ENCODE measurements at regions not wholly inside any gene's neighbourhood (a gene's known extent, or its start where the extent isn't known, plus 50 kb on each side); places are given as distances from the start of the nearest gene placed in this dataset.
"Not testable (repeated sequence)": the region's sequence is repeated elsewhere in the genome, so short reads cannot be mapped to it uniquely, and the experiment has no call there.

DNA sequence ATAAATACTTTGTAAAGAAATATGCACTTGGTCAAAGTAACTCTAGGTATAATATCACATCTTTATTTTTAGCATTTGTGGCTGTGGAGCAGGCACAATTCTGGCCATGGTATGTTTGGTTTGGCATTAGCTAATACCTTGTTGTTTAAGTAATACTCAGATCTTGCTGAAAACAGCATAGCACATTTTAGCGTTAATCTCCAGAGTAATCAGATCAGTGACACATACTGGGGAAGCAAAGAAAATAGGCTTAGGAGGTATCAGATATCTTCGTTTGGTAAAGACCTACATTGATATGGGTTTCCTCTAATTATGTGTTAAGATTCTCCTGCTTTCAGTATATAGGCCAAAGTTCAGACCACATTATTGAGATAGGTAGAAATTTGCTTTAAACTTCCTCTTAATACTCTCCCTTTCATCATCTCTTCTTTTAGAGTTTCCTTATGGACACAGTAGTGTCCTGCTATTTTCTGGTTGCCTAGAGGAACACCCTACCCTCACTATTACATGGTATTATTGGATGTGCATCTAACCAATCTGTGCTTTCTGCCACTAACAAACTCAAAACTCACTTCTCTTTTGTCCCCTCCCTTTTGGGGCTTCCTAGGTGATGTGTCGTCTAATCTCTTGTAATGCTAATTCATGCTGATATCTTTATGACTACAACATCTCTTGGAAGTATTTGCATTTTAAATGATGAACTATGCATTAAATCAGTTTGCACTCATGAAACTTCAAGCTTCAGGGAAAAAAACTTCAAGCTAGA is 437.3 kb upstream of the ADAMTSL1 start:
- no peak for DNase-seq

DNA sequence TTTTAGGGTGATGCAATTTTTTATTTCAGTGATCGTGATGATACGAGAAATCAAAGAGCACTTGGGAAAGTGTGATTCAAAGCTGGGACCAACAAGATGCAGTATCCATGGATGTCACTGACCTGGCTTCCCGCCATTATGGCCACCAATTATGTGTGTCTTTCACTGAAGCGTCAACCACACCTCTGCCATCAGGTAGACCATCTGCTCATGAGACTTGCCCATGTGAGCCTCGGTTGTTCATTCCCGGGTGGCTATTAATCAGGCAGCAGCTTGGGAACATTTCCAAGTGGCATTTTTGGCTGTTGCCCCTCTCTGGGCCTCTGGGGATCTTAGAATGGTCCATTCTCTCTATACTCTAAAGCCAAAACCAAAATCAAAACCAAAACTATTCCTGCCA is 436.0 kb upstream of the ADAMTSL1 start:
- no peak for DNase-seq

DNA sequence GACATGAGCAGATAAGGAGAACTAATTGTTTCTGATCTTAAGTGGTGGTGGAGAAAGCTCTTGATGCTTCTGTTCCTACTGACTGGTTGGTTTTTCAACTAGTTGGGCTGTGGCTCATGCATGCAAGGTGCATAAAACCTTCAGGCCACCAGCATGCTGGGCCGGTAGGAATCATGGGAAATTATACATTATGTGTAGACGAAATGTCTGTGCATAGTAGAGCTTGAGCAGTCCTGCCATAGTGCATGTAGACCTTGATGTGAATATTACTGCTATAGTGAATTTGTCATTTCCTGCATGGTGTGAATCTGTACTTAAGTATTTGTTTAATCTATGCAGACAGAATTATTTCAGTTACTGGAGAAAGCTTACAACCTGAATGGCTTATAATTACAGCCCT is 433.6 kb upstream of the ADAMTSL1 start:
- no peak for DNase-seq

DNA sequence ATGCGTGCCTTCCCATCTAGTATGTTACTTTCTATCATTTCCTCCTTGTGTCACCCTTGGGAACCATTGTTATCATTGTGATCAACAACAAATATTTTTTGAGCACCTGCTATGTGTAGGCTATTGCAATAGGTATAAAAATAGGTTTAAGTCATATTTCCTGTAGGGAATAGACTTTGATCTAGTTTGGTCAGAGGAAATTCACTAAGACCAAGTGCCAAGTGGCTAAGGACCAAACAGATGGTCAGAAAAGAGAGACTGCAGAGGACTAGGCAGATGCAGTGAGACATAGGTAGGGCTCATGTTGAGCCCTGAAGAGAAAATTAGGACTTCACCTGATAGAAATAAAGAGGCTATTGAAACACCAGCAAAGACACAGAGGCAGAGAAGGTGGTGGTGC is 430.0 kb upstream of the ADAMTSL1 start:
- no peak for DNase-seq

DNA sequence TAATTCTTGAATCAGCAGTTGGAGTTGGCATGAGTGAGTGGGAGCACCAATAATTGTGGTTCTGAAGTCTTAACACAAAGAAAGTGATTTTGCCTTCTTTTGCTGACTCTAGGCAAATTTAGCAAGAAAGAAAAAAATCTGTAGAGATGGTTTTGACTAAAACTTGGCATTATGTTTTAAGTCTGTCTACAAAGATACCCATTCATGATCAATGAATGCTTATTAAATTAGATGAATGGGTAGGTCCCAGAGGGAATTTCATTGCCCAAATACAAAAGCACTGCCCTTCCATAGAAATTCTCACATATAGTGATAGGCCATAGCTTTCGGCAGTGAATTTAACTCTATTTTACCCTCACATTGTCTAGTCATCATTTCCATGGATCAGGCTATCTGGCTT is 428.6 kb upstream of the ADAMTSL1 start:
- no peak for DNase-seq

DNA sequence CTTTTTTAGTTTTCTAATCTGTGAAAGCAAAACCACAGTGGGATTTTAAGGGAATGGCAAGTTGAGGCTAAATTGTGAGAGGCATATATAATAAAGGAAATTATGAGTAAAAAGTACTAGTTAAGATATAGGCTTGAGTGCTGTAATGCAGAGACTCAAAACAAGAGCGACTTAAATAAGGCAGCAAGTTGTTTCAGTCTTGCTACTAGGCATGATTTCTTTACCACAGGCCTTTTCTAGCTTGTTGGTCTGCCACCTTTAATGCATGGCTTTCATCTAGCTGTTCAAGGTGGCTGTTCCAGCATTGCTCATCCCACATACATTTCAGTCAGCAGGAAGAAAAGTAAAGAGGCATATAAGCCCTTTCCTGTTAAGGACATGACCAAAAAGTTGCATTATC is 427.9 kb upstream of the ADAMTSL1 start:
- DNase-seq, result no peak

DNA sequence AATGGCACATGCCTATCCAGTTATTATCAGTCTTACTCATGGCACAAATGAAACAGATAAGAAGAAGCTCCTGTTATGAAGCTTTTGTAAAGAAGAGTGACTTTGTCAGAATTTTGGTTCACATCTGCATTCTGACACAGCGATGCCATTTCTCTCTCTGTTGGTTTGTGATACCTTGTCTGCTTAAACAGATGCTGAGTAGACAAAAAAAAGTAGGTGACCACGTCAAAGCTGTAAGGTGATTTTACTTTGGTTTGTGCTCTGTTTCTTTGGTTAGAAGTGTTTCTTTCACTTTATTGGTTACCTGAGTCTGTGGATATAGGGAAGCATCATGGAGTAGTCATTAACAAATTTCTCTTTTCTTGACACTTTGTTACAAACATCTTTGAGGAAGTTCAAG is 422.3 kb upstream of the ADAMTSL1 start:
- no peak for DNase-seq

DNA sequence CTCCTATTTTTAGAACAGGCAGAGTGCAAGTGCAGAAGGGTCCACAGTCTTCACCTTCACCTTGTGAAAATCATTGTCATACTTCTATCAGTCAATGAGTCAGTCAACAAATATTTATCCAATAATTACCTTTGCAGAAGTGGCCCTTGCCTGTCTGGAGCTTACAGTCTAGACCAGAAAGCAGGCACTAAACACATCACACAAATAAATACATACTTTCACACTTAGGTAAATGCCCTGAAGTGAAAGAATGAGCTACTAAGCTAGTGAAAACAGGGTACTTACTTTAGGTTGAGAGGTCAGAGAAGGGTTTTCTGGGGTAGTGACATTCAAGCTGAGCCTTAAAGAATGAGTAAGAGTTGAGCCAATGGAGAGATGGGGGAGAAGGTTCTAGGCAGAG is 421.9 kb upstream of the ADAMTSL1 start:
- no peak for DNase-seq

DNA sequence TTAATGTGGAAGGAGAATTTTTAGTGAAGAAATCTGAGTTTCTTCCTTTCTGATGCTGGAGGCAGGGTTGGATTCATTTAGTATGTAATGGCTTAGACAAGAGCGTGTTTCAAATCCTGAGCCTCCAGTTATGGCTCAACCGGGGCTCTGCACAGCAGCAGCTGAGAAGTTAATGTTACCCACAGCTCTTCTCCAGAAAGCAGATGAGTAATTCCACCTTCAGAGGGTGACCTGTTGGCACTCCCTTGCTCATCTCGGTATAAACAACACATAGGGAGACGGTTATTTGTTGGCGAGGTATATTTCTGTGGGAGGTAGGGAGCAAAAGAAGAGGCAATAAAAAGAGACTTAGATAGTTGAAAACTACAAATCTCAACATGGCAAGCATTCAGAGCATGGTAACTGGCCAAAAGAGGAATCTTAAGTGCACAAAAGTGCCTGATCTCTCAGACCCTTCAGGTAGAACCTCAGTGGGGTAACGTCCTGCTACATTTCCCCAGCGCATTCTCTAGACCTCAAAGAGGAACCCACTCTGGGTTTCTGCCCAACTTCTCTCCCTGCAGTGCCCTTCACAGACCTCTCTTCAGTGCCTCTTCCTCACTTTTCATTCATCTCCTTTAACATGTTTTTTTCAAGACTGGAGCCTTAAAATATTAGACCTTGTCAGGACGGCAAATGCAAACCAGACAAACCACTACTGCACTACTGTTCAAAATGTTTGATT is 417.5 kb upstream of the ADAMTSL1 start:
- DNase-seq, result no peak

DNA sequence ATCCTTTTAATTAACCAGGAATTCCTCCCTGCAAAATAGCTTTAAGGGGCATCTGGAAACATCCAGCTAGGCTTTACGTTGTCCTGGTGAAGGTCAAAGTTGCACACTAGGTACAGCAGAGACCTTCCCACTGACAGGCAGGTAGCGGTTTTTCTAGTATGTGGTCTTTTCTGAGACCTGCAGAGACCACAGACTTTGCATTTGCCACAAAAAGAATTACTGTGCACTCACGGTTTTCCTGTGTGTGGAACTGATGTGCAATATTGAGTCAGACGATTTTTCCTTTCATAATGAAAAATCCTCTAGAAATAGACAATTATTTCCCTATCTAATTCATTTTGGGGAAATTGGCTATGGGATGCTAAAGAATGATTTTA is 417.0 kb upstream of the ADAMTSL1 start:
- no peak for DNase-seq

DNA sequence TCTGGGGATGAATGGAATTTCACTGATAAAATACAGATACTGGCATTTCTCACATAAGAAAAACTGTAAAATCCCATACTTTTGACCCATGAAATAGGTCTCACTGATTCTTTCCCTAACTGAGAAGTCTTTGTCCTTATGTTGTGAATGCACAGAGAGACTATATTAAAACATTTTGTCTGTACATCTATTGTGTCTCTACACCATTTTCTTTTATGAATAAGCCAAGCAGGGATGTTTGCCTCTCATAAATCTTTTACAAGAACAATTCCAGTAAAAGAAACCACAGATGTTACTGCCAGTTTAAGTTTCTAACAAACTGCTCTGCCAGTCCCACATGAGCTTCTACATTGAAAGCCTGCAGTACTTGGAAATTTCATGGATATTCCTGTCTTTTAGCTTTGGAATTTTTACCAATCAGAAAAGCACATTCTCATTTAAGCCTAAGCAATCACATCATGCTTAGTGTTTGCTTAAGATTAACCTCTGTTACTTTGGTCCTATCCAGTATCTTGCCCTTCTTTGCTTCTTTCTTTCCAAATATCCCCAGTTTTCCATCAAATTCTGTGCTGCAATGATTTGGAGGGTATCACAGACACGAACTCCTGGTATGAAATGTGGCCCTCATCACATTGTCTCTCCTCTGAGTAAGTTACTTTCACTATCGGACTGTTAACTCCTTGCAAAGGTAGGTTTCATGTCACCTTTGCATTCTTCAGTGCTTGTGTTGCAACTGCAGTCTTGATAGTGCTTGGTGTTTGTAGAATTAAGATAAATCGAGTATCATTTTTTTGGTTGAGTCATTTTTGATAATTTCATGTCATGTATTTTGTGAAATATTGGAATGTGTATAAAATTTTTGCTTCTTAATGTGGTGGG is 415.1 kb upstream of the ADAMTSL1 start:
- DNase-seq, result no peak

DNA sequence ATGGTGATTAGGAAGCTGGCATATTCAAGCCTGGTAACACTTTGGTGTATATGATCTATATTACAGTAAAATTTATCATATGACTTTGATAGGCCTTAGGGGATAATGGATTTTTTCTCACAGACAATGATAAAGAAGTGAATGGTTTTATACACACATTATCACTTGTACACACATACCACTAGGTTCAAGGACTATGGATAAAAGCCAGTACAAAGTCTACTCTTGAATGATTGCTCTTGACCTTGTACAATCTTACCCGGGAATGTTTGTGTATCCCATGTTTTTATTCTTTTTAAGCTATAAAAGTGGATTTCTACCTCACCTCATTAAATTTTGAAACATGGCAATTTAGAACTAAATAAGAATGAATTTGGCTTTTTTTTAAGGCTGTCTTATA is 414.5 kb upstream of the ADAMTSL1 start:
- no peak for DNase-seq

DNA sequence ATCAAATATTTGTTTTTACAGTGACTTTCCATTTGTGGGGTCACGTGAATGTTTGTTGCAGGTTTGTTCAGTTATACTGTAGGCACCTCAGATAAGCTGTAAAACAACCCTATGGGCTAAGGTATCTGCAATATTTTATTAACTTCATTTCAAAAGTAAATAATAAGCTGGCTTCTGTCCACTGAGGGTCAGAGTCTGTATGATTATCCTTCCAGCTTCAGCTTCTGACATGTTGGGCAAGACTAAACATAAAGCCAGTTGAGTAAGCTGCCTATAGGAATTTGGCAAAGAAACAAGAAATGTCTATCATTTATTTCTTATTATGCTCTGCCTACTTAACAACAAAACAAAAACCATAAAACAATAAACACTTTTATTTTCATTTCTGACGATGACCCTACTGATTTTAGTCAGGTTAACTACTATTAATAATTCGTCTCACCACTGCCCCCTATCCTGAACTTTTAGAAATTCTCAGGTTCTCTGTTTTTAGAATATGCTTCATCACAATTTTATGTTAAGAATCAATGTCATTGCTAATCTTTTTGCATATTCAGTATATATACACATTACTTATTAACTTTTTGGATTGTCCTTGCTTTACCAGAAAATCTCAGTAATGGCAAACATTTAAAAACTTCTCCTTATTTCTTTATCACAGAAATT is 413.6 kb upstream of the ADAMTSL1 start:
- DNase-seq, result no peak

DNA sequence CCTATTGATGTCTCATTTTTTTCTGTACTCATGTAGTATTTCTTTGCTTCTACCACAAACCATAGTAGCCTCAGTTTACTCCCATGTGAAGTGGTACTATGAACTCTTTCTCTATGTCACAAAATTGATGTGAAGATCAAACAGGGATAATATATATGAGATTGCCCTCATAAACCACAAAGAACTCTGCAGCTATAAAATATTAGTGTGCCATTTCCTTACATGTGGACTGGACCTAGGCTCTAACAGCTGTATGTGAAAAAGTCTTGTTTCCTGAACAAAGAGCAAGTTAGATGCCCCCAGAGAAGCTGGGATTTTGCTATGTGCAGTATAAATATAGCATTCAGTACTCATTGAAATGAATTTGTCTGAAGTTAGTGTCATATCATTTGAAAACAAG is 412.6 kb upstream of the ADAMTSL1 start:
- DNase-seq, result no peak

DNA sequence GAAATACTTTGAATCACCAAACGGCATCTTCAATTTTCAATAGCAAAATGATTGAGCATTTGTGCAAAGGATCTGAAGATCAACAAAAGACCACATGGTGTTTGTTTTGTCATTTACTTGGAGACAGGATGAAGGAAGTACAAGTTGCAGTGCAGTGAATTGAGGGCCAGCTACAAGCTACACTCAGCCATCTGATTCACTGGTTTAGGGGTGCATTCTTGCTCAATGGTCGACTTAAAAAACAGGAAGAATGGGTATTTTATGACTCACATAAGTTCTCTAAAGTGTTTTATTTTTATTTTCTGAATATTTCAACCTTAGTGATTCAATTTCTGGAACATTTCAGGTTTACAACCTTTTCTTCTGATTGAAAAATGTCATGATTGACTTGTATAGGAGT is 412.1 kb upstream of the ADAMTSL1 start:
- DNase-seq, result no peak

DNA sequence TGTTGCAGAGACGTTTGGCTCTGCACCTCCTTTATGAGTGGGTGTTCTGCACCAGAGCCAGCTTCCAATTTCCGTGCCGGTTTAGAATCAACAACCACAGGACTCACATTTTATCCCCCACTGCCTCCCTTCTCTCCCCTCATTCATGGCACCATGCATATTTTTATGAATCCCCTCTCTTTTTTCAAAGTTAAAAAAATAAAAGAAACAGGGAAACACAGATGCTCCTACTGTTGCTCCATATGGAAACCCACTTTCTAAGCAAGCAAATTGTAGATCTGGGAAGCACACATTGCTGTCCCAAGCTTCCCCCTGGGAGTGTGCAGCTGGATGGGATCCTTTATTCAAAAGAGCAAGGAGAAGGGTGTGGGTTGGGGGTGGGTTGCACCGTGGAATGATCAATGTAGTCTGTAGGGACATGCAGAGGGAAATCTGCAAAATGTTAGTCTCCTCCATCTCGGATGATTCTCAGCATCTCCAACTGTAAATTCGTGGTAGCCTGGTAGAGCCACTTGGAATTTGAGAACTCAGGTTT is 410.0 kb upstream of the ADAMTSL1 start:
- no peak for DNase-seq

DNA sequence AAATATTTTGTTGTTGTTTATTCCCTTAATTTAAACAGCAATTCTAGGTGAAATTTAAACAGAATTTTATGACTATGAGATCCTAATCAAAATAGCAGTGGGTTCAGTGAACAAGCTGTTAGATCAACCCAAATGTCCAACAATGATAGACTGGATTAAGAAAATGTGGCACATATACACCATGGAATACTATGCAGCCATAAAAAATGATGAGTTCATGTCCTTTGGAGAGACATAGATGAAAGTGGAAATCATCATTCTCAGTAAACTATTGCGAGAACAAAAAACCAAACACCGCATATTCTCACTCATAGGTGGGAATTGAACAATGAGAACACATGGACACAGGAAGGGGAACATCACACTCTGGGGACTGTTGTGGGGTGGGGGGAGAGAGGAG is 407.3 kb upstream of the ADAMTSL1 start:
- DNase-seq, result not testable (repeated sequence)

DNA sequence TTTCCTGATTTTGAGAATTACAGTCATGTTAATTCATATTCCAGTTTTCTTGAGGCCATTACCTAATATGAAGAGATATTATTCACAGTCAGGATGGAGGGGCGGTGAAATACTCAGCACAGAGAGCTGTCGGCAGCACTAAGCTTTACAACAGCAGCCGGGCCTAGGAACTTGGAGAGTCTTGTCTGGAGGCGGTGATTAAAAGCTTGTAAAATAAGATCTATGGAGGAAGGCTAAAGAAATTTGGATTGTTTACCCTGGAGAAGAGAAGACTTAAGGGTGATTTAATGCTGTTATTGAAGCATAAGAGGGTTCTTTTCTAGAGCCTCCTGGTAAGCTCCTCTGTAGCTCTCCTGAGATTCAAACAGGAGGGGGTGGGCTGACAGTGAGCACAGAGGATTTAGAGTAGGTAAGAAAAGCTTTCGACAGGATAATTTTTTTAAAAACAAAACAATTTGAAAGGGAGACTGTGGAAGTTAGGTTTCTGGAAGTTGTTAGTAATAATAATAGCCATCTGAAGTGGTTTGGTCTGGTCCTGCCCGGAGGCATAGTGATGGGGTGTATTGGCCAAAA is 406.3 kb upstream of the ADAMTSL1 start:
- no peak for DNase-seq

DNA sequence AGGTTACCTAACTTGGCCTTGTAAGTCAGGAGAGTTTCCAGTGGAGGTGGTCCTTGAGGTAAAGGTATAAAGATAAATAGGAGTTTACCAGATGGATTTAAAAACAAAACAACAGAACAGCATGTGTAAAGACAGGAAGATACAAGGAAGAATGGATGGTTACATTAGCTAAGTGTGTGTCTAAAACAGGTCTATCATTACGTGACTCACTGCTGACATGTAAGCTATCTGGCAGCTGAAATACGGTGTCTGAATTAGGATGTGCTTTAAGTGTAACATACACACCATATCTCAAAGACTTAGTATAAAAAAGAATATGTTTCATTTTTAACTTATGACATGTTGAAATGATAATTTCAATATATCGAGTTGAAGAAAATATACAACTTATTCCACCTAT is 405.1 kb upstream of the ADAMTSL1 start:
- DNase-seq, result no peak

DNA sequence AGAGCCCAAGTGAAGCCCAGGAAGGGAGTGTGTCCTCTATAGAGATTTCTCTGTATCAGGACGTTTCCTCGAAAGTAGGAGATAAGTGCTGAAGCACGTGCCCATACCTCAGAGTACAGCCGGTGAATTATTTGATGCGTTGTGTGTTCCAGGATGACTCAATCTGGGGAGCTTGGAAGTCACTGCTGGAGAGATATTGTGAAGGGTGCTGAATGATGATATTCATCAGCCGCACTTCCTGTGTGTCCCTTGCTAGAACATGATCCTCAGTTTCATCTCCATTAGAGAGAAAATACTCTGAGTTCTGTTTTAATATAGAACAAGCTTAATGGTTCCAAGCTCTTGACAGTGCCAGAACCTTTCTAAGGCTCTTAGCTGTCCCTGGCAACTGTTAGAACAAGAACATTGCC is 402.3 kb upstream of the ADAMTSL1 start:
- DNase-seq, result no peak

DNA sequence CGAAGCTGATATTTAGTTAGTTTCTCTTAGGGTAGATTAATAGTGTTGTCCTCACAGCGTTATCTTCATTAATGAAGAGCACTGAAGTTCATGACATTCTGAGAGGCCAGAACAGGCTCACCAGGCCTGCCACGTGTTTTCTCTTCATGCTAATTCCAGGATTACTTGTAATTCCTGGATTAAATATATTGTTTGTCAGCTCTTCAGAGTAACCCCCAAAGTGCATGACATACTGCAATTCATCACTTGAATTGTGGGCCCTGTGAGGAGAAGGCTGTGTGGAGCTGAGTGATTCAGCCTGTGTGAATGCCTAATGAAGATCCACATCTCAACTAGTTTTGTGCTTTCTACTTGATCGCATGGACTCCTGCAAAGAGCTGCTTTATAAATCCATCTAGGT is 401.0 kb upstream of the ADAMTSL1 start:
- no peak for DNase-seq

DNA sequence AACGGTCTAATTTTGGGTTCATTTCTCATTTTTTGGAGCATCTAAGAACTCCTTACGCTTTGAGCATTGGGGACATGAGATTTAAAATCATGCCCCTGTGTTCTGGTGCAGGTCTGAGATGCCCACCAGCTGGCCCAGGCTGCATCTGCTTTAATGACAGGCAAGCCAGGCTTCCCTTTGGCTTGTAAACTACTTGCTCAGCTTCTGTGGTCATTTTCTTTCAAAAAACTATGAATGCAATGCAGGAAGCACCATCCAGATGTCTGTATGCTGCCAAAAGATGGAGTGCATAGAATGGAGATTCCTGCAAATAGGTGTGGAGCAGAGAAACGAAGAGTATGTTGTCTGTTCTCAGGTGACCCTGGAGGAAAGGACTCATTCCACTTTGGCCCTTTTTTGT is 399.9 kb upstream of the ADAMTSL1 start:
- DNase-seq, result no peak

Data from CD4-positive, alpha-beta T cell treated with Interleukin-1 beta for 1 hour (primary cell).